Gastroesophageal sphincter (tissue), 4 donors: ENCODE measurements at regions not wholly inside any gene's neighbourhood (a gene's known extent, or its start where the extent isn't known, plus 50 kb on each side); places are given as distances from the start of the nearest gene placed in this dataset.

ENCODE experiments used
- ATAC-seq: fragments of 150-250 bp; one replicate; pipeline ENCODE4 v1.9.1; 2016; ENCODE audit warnings: mild to moderate bottlenecking, moderate library complexity
- H3K27ac ChIP-seq, 4 donors: fragments of 200-600 bp; sonication (generic) in 3 of 4; 1 replicate in 3 of 4; 2 replicates in 1 of 4; pipeline ENCODE4 v1.5.1; 2016 to 2019
- H3K27me3 ChIP-seq: fragments of 200-600 bp; sonication (generic); one replicate; pipeline ENCODE4 v1.5.1; 2019
- H3K36me3 ChIP-seq, 2 donors: fragments of 200-600 bp; sonication (generic); one replicate each; pipeline ENCODE4 v1.5.1; 2019; ENCODE audit warnings: control low read depth in 1 of 2
- H3K4me1 ChIP-seq, 3 donors: fragments of 200-600 bp; sonication (generic); 1 replicate in 2 of 3; 2 replicates in 1 of 3; pipeline ENCODE4 v1.5.1; 2016 to 2019; ENCODE audit warnings: control low read depth in 2 of 3
- H3K4me3 ChIP-seq, 2 donors: fragments of 200-600 bp; sonication (generic); one replicate each; pipeline ENCODE4 v1.5.1; 2019; ENCODE audit warnings: mild to moderate bottlenecking in 1 of 2, moderate library complexity in 1 of 2
- H3K9me3 ChIP-seq, 3 donors: fragments of 200-600 bp; sonication (generic); one replicate each; pipeline ENCODE4 v1.5.1; 2017 to 2019; ENCODE audit warnings: control low read depth in 2 of 3
- CTCF ChIP-seq, 4 experiments: fragments of 200-600 bp in 2 of 4; fragments of 450-650 bp in 2 of 4; sonication (generic) in 1 of 4; IDR thresholded peaks; one replicate each; pipeline ENCODE4 v1.5.1; 2017 to 2019; ENCODE audit warnings: antibody characterized with exemption in 4 of 4, mild to moderate bottlenecking in 2 of 4, moderate library complexity in 2 of 4
- EP300 ChIP-seq: sonication (generic); formaldehyde crosslinking; IDR thresholded peaks from one replicate; pipeline ENCODE4 v1.6.1; 2017; ENCODE audit warnings: antibody characterized with exemption, mild to moderate bottlenecking
- POLR2A ChIP-seq, 2 donors: fragments of 450-650 bp; IDR thresholded peaks; one replicate each; pipeline ENCODE4 v1.6.1; 2017; ENCODE audit warnings: antibody characterized with exemption in 2 of 2, mild to moderate bottlenecking in 2 of 2, moderate library complexity in 1 of 2
- POLR2AphosphoS5 ChIP-seq: sonication (generic); formaldehyde crosslinking; IDR thresholded peaks from one replicate; pipeline ENCODE4 v1.6.1; 2017; ENCODE audit warnings: antibody characterized with exemption
- whole genome bisulfite sequencing, 2 donors: methylation state at CpG; one replicate each; pipeline ENCODE4 v1.1.5; 2018; ENCODE audit warnings: low coverage in 1 of 2; 5-methylcytosine and 5-hydroxymethylcytosine counted together

GRCh38 chr5:82519558-82519957, 241.4 kb upstream of the RPS23 start:
- Histone ChIP-seq H3K4me1 (no peaks in the 10 kb centered on the region), H3K4me3 (no peak overlapping the region), H3K27ac (no peak overlapping the region), H3K36me3 (no peaks in the 10 kb centered on the region), H3K27me3 (no peaks in the 10 kb centered on the region), H3K9me3 (no peaks in the 10 kb centered on the region)
- no peak for ATAC-seq
- WGBS, 2 donors, result 58 to 63% methylated on average over 1 to 3 of the region's 3 CpGs
- TF ChIP-seq POLR2AphosphoS5 (no peak), CTCF (IDR thresholded peaks at IDR 0.05) (no peak), POLR2A (IDR thresholded peaks at IDR 0.05) (no peak), EP300 (no peak)

GRCh38 chr5:82517544-82518075, 239.5 kb upstream of the RPS23 start:
- Histone ChIP-seq H3K4me3 (no peak overlapping the region), H3K9me3 (no peaks in the 10 kb centered on the region), H3K27me3 (no peaks in the 10 kb centered on the region), H3K27ac (no peak overlapping the region), H3K36me3 (no peaks in the 10 kb centered on the region), H3K4me1 (no peaks in the 10 kb centered on the region)
- 89 to 96% methylated on average over 4 of the region's 4 CpGs for WGBS, 2 donors
- TF ChIP-seq EP300 (no peak), POLR2AphosphoS5 (no peak), POLR2A (IDR thresholded peaks at IDR 0.05) (no peak), CTCF (IDR thresholded peaks at IDR 0.05) (no peak)
- no peak for ATAC-seq

- 79 to 92% methylated on average over 2 to 4 of the region's 5 CpGs for WGBS, 2 donors
- no peaks in the 10 kb centered on the region for H3K27me3 ChIP-seq
- H3K4me1 ChIP-seq, result no peaks in the 10 kb centered on the region
- no peak overlapping the region for H3K4me3 ChIP-seq
- H3K9me3 ChIP-seq, result no peaks in the 10 kb centered on the region
- H3K27ac ChIP-seq, result no peak overlapping the region
- no peak for ATAC-seq
- no peaks in the 10 kb centered on the region for H3K36me3 ChIP-seq
- no peak for TF ChIP-seq POLR2AphosphoS5
- no peak for TF ChIP-seq CTCF (IDR thresholded peaks at IDR 0.05)
- no peak for TF ChIP-seq EP300
These were observed 235.6 kb upstream of the RPS23 start for GRCh38 chr5:82513738-82514137.

GRCh38 chr5:82512025-82512424, 233.9 kb upstream of the RPS23 start:
- no peaks in the 10 kb centered on the region for H3K36me3 ChIP-seq
- WGBS, 2 donors, result 79 to 100% methylated on average over 2 of the region's 2 CpGs
- TF ChIP-seq EP300 (no peak), POLR2A (IDR thresholded peaks at IDR 0.05) (no peak), POLR2AphosphoS5 (no peak), CTCF (IDR thresholded peaks at IDR 0.05) (no peak)
- no peak overlapping the region for H3K27ac ChIP-seq
- H3K27me3 ChIP-seq, result no peaks in the 10 kb centered on the region
- peaks cover 0 to 4% (median 0%) of the 10 kb centered on the region in 3 donors for H3K9me3 ChIP-seq
- H3K4me3 ChIP-seq, result no peak overlapping the region
- H3K4me1 ChIP-seq, result no peaks in the 10 kb centered on the region
- no peak for ATAC-seq

- WGBS, 2 donors, result 89 to 91% methylated on average over 3 of the region's 3 CpGs
- no peak for ATAC-seq
These were observed 233.0 kb upstream of the RPS23 start for GRCh38 chr5:82511134-82511533.

More at GRCh38 chr5:82511134-82511533, 233.0 kb upstream of the RPS23 start:
- Histone ChIP-seq H3K4me3 (no peak overlapping the region), H3K27ac (no peak overlapping the region), H3K4me1 (no peaks in the 10 kb centered on the region), H3K9me3 (peaks cover 0 to 11% (median 0%) of the 10 kb centered on the region in 3 donors), H3K27me3 (no peaks in the 10 kb centered on the region), H3K36me3 (no peaks in the 10 kb centered on the region)
- TF ChIP-seq EP300 (no peak), CTCF (IDR thresholded peaks at IDR 0.05) (no peak), POLR2A (IDR thresholded peaks at IDR 0.05) (no peak), POLR2AphosphoS5 (no peak)
